ENCODE measurements at regions not wholly inside any gene's neighbourhood (a gene's known extent, or its start where the extent isn't known, plus 50 kb on each side); places are given as distances from the start of the nearest gene placed in this dataset.

GRCh38 chr19:7410946-7411345 is 62.2 kb downstream of the ARHGEF18 start:
- H3K27me3 Mint-ChIP-seq (ENCODE audit: low read depth), result no peaks in the 10 kb centered on the region; the same call in 1 of the 2 replicates
- ChIA-PET POLR2A (no interaction called here), CTCF (interaction anchor here (0.7 kb wide), 1 partner anchor 45 kb away, joined by 3 read pairs; no protein-coding TSS in a partner anchor)
- H3K27ac Mint-ChIP-seq, result no peak overlapping the region
- ATAC-seq (no peak), DNase-seq (ENCODE audit: low spot score) (no peak)
- H3K4me3 Mint-ChIP-seq, result no peak overlapping the region
- peaks cover 10% of the 10 kb centered on the region for H3K36me3 Mint-ChIP-seq
- H3K9me3 Mint-ChIP-seq, result no peaks in the 10 kb centered on the region
- TF ChIP-seq ZNF219 (CRISPR knock-in tag; IDR thresholded peaks at IDR 0.05; ENCODE audit: borderline replicate concordance) (no peak), ZNF671 (CRISPR knock-in tag; IDR thresholded peaks at IDR 0.05) (no peak)
- peaks cover 25% of the 10 kb centered on the region for H3K4me1 Mint-ChIP-seq

GRCh38 chr19:7413629-7414028 is 64.9 kb downstream of the ARHGEF18 start:
- no peak for DNase-seq (ENCODE audit: low spot score)
- no peak for ATAC-seq
- peaks cover 20% of the 10 kb centered on the region for H3K4me1 Mint-ChIP-seq
- no peaks in the 10 kb centered on the region; the same call in 1 of the 2 replicates for H3K27me3 Mint-ChIP-seq (ENCODE audit: low read depth)
- H3K9me3 Mint-ChIP-seq, result no peaks in the 10 kb centered on the region
- H3K27ac Mint-ChIP-seq, result no peak overlapping the region; the same call in 1 of the 2 replicates
- TF ChIP-seq ZNF121 (CRISPR knock-in tag; IDR thresholded peaks at IDR 0.05) (no peak), ATF1 (CRISPR knock-in tag; IDR thresholded peaks at IDR 0.05) (no peak), ATF3 (CRISPR knock-in tag; conservative IDR thresholded peaks at IDR 0.05) (no peak), ZNF263 (CRISPR knock-in tag; IDR thresholded peaks at IDR 0.05; ENCODE audit: low read depth) (no peak), NR1H2 (CRISPR knock-in tag; IDR thresholded peaks at IDR 0.05) (no peak), NR2C2 (CRISPR knock-in tag; IDR thresholded peaks at IDR 0.05) (no peak), NFYB (CRISPR knock-in tag; conservative IDR thresholded peaks at IDR 0.05; ENCODE audit: low read depth) (no peak), FOXP1 (CRISPR knock-in tag; IDR thresholded peaks at IDR 0.05; ENCODE audit: borderline replicate concordance) (no peak), ZNF138 (CRISPR knock-in tag; conservative IDR thresholded peaks at IDR 0.05) (no peak), HMGA2 (CRISPR knock-in tag; IDR thresholded peaks at IDR 0.05) (no peak), CREB1 (CRISPR knock-in tag; IDR thresholded peaks at IDR 0.05) (no peak), FOXJ3 (CRISPR knock-in tag; IDR thresholded peaks at IDR 0.05; ENCODE audit: borderline replicate concordance) (no peak), MAX (CRISPR knock-in tag; IDR thresholded peaks at IDR 0.05) (no peak), ZNF425 (CRISPR knock-in tag; conservative IDR thresholded peaks at IDR 0.05) (no peak), IRF1 (CRISPR knock-in tag; IDR thresholded peaks at IDR 0.05) (no peak), OVOL2 (CRISPR knock-in tag; IDR thresholded peaks at IDR 0.05; ENCODE audit: borderline replicate concordance) (no peak), SOX15 (CRISPR knock-in tag; IDR thresholded peaks at IDR 0.05) (no peak)
- no peak overlapping the region for H3K4me3 Mint-ChIP-seq
- POLR2A ChIA-PET, result interaction anchor here (0.6 kb wide), 1 partner anchor 18 kb away, joined by 3 read pairs; no protein-coding TSS in a partner anchor
- H3K36me3 Mint-ChIP-seq, result peaks cover 8% of the 10 kb centered on the region
- CTCF ChIA-PET, result interaction anchor here (0.6 kb wide), 1 partner anchor 268 kb away, joined by 3 read pairs; no protein-coding TSS in a partner anchor

- ATAC-seq (no peak), DNase-seq (ENCODE audit: low spot score) (no peak)
- Mint-ChIP-seq H3K4me1 (peaks cover 20% of the 10 kb centered on the region), H3K9me3 (no peaks in the 10 kb centered on the region), H3K4me3 (no peak overlapping the region), H3K27ac (peak overlapping the region; percentile 50; the same call in 1 of the 2 replicates), H3K27me3 (ENCODE audit: low read depth) (no peaks in the 10 kb centered on the region), H3K36me3 (peaks cover 8% of the 10 kb centered on the region; the same call in 1 of the 2 replicates)
- TF ChIP-seq MAX (CRISPR knock-in tag; IDR thresholded peaks at IDR 0.05) (no peak), NFYB (CRISPR knock-in tag; conservative IDR thresholded peaks at IDR 0.05; ENCODE audit: low read depth) (no peak), ZNF396 (CRISPR knock-in tag; IDR thresholded peaks at IDR 0.05; ENCODE audit: borderline replicate concordance) (no peak), HMGXB4 (CRISPR knock-in tag; IDR thresholded peaks at IDR 0.05) (no peak), GABPB1 (CRISPR knock-in tag; IDR thresholded peaks at IDR 0.05) (0 out of 2 replicates have a peak, but pooled peaks have one; percentile 18), NR1H2 (CRISPR knock-in tag; IDR thresholded peaks at IDR 0.05) (no peak), FOXP4 (CRISPR knock-in tag; IDR thresholded peaks at IDR 0.05) (no peak), FOXJ3 (CRISPR knock-in tag; IDR thresholded peaks at IDR 0.05; ENCODE audit: borderline replicate concordance) (no peak)
- CTCF ChIA-PET, result interaction anchor here (1.3 to 2.1 kb wide), 2 partner anchors 48 to 61 kb away, joined by 3 to 6 read pairs; no protein-coding TSS in a partner anchor
- POLR2A ChIA-PET, result no interaction called here
Observed at GRCh38 chr19:7415163-7415856, 66.6 kb downstream of the ARHGEF18 start.

All from WTC11 (cell line).